ENCODE measurements at regions not wholly inside any gene's neighbourhood (a gene's known extent, or its start where the extent isn't known, plus 50 kb on each side); places are given as distances from the start of the nearest gene placed in this dataset.

DNA sequence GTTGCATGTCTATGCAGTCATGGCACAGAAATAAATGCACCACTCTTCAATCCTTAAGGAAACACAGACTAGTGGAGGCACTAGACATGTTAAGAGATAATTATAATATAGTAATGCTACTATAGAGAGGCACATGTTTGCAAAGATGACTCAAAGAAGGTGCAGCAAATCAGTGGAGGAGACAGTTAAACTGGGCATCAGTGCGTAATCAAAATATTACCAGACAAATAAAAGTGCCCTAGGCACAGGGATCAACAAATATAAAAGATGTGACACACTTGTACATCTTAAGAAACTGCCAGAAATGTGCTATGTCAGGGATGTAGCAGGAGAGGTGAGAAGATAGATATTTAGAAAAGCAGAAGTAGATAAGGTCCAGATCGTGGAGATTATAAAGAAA lies 642.1 kb downstream of the SLCO4C1 start:
- no peak for TF ChIP-seq TAF1 (IDR thresholded peaks at IDR 0.05; ENCODE audit: low read depth, low read length)
- no peak for TF ChIP-seq POLR2AphosphoS5 (IDR thresholded peaks at IDR 0.05; ENCODE audit: low read depth, low read length)
